SK-N-SH (cell line): ENCODE measurements at regions not wholly inside any gene's neighbourhood (a gene's known extent, or its start where the extent isn't known, plus 50 kb on each side); places are given as distances from the start of the nearest gene placed in this dataset.

Experiments used
- CTCF ChIA-PET: fragments of 300-600, 350-600 bp; formaldehyde crosslinking; extraction: SDS; loops from one replicate; lab custom pipeline; 2021; lab: Yijun Ruan, JAX
- POLR2A ChIA-PET: fragments of 350-600 bp; sonication (Branson Sonifier 250); formaldehyde crosslinking; extraction: SDS; loops from one replicate; lab custom pipeline; 2020; ENCODE audit warnings: antibody characterized with exemption, inconsistent platforms; lab: Yijun Ruan, JAX
- DNase-seq: peaks from one replicate; pipeline ENCODE4 v3.0.0; 2012
- H2AFZ ChIP-seq: fragments of 200-600 bp; sonication (generic); 2 replicates; pipeline ENCODE4 v1.8.1; 2016; ENCODE audit warnings: antibody characterized with exemption, mild to moderate bottlenecking, low read depth
- H3F3A ChIP-seq: fragments of 200-600 bp; sonication (generic); replicated peaks from 2 replicates; pipeline ENCODE3; 2016; ENCODE audit warnings: antibody characterized with exemption, mild to moderate bottlenecking; ENCODE audit not compliant: insufficient read depth
- H3K27ac ChIP-seq, 2 experiments: fragments of 200-500 bp in 1 of 2; fragments of 200-600 bp in 1 of 2; sonication (Bioruptor generic) in 1 of 2; sonication (generic), shearing (Covaris generic) in 1 of 2; 2 replicates each; pipeline versions ENCODE4 v1.5.1 to v1.6.1; 2014 to 2016; ENCODE audit warnings: low read depth in 2 of 2, inconsistent platforms in 1 of 2, low read length in 1 of 2, mild to moderate bottlenecking in 1 of 2, mixed read lengths in 1 of 2
- H3K27me3 ChIP-seq: fragments of 200-600 bp; sonication (generic), shearing (Covaris generic); 2 replicates; pipeline ENCODE4 v1.6.1; 2016; ENCODE audit warnings: mixed run types; ENCODE audit not compliant: insufficient read depth
- H3K36me3 ChIP-seq, 2 experiments: fragments of 200-500 bp in 1 of 2; fragments of 200-600 bp in 1 of 2; sonication (Bioruptor generic) in 1 of 2; sonication (generic) in 1 of 2; replicated peaks in 1 of 2; 2 replicates each; pipeline versions ENCODE3 to v1.5.1; 2014 to 2016; ENCODE audit warnings: low read length in 1 of 2, mild to moderate bottlenecking in 1 of 2; ENCODE audit not compliant: insufficient read depth in 2 of 2, control insufficient read depth in 1 of 2
- H3K4me1 ChIP-seq, 2 experiments: fragments of 200-500 bp in 1 of 2; fragments of 200-600 bp in 1 of 2; sonication (Bioruptor generic) in 1 of 2; sonication (generic), shearing (Covaris generic) in 1 of 2; 2 replicates each; pipeline versions ENCODE4 v1.5.1 to v1.6.1; 2014 to 2016; ENCODE audit warnings: low read depth in 1 of 2, low read length in 1 of 2, mixed run types in 1 of 2; ENCODE audit not compliant: insufficient read depth in 2 of 2, control insufficient read depth in 1 of 2
- H3K4me2 ChIP-seq: fragments of 200-600 bp; sonication (generic), shearing (Covaris generic); 2 replicates; pipeline ENCODE4 v1.6.1; 2017; ENCODE audit warnings: mixed run types
- H3K4me3 ChIP-seq, 2 experiments: fragments of 200-500 bp in 1 of 2; fragments of 200-600 bp in 1 of 2; sonication (Bioruptor generic) in 1 of 2; sonication (generic), shearing (Covaris generic) in 1 of 2; 2 replicates each; pipeline versions ENCODE4 v1.5.1 to v1.8.1; 2014 to 2016; ENCODE audit warnings: low read depth in 2 of 2, inconsistent platforms in 1 of 2, low read length in 1 of 2, mild to moderate bottlenecking in 1 of 2, mixed read lengths in 1 of 2, moderate library complexity in 1 of 2
- H3K79me2 ChIP-seq: fragments of 200-600 bp; sonication (generic); 2 replicates; pipeline ENCODE4 v1.8.1; 2017; ENCODE audit warnings: mild to moderate bottlenecking; ENCODE audit not compliant: insufficient read depth
- H3K9ac ChIP-seq: fragments of 200-600 bp; sonication (generic); 2 replicates; pipeline ENCODE4 v1.6.1; 2017; ENCODE audit warnings: mixed run types
- H3K9me2 ChIP-seq: fragments of 200-600 bp; sonication (generic); 2 replicates; pipeline ENCODE4 v1.6.1; 2017; ENCODE audit warnings: mixed run types
- H3K9me3 ChIP-seq: fragments of 200-600 bp; sonication (generic); 2 replicates; pipeline ENCODE4 v1.6.1; 2017; ENCODE audit warnings: mixed run types, mild to moderate bottlenecking, moderate library complexity
- H4K20me1 ChIP-seq: fragments of 200-600 bp; sonication (generic); 2 replicates; pipeline ENCODE4 v1.6.1; 2017; ENCODE audit warnings: mild to moderate bottlenecking, mixed run types; ENCODE audit not compliant: insufficient read depth
- EP300 ChIP-seq, 2 experiments: IDR thresholded peaks; 2 replicates each; pipeline versions ENCODE4 v1.4.0 to v1.6.1; 2012; ENCODE audit warnings: borderline replicate concordance in 1 of 2, low read depth in 1 of 2, low read length in 1 of 2
- FOSL2 ChIP-seq: IDR thresholded peaks from 2 replicates; pipeline ENCODE4 v1.4.0; 2012; ENCODE audit warnings: low read depth, mild to moderate bottlenecking, moderate library complexity, borderline replicate concordance
- FOXM1 ChIP-seq: IDR thresholded peaks from 2 replicates; pipeline ENCODE4 v1.4.0; 2012; ENCODE audit warnings: low read depth, mild to moderate bottlenecking
- GABPA ChIP-seq: IDR thresholded peaks from 2 replicates; pipeline ENCODE4 v1.4.0; 2012; ENCODE audit warnings: low read depth, mild to moderate bottlenecking
- GATA2 ChIP-seq: sonication (generic); formaldehyde crosslinking; IDR thresholded peaks from 2 replicates; pipeline ENCODE4 v1.5.0; 2020; ENCODE audit warnings: mild to moderate bottlenecking, missing genetic modification reagents
- IRF3 ChIP-seq: fragments of 150-350 bp; IDR thresholded peaks from 2 replicates; pipeline ENCODE4 v1.6.1; 2016; ENCODE audit warnings: mild to moderate bottlenecking, low read depth, low read length
- JUND ChIP-seq: IDR thresholded peaks from 2 replicates; pipeline ENCODE4 v1.4.0; 2012
- MEF2A ChIP-seq: IDR thresholded peaks from 2 replicates; pipeline ENCODE4 v1.4.0; 2012; ENCODE audit warnings: low read depth, borderline replicate concordance
- MXI1 ChIP-seq: IDR thresholded peaks from 2 replicates; pipeline ENCODE4 v1.6.1; 2012; ENCODE audit warnings: mild to moderate bottlenecking, low read depth, low read length, improper control_type of control experiment
- PBX3 ChIP-seq: IDR thresholded peaks from 2 replicates; pipeline ENCODE4; 2012
- RXRA ChIP-seq: IDR thresholded peaks from 2 replicates; pipeline ENCODE4 v1.4.0; 2012; ENCODE audit warnings: low read depth, mild to moderate bottlenecking, borderline replicate concordance
- SMC3 ChIP-seq: IDR thresholded peaks from 2 replicates; pipeline ENCODE4 v1.6.1; 2012; ENCODE audit warnings: low read depth, low read length, improper control_type of control experiment
- TAF1 ChIP-seq: IDR thresholded peaks from 2 replicates; pipeline ENCODE4 v1.6.1; 2012; ENCODE audit warnings: low read depth, mild to moderate bottlenecking, low read length, moderate library complexity, borderline replicate concordance
- TCF12 ChIP-seq: IDR thresholded peaks from 2 replicates; pipeline ENCODE4 v1.4.0; 2012
- TEAD4 ChIP-seq: IDR thresholded peaks from 2 replicates; pipeline ENCODE4 v1.4.0; 2012; ENCODE audit warnings: mild to moderate bottlenecking, borderline replicate concordance; ENCODE audit not compliant: insufficient read depth
- USF1 ChIP-seq: IDR thresholded peaks from 2 replicates; pipeline ENCODE4 v1.4.0; 2012; ENCODE audit warnings: low read depth, borderline replicate concordance
- WGBS: methylation state at CpG from one replicate; pipeline ENCODE4 v1.1.6; 2017; ENCODE audit warnings: low lambda C conversion rate; 5-methylcytosine and 5-hydroxymethylcytosine counted together
- TF ChIP-seq, protein P1 (sequence below): fragments of 200-600 bp; sonication (generic); IDR thresholded peaks from 2 replicates; pipeline ENCODE4 v1.6.1; 2017; ENCODE audit warnings: antibody characterized with exemption, mild to moderate bottlenecking, moderate library complexity
- TF ChIP-seq, protein P2 (sequence below): IDR thresholded peaks from 2 replicates; pipeline ENCODE4 v1.4.0; 2012; ENCODE audit warnings: low read depth

- H4K20me1 ChIP-seq: no peaks in the 10 kb centered on the region
- H3K27me3 ChIP-seq: no peaks in the 10 kb centered on the region
- no peaks in the 10 kb centered on the region for H3K9me3 ChIP-seq
- no peak overlapping the region for H3K4me3 ChIP-seq
- peaks cover 0 to 4% of the 10 kb centered on the region in 2 experiments; a peak in 2 of 4 replicates for H3K4me1 ChIP-seq
- no peak for DNase-seq
- WGBS: 12% methylated on average over 2 of the region's 2 CpGs
- H2AFZ ChIP-seq: no peak overlapping the region
- no peak overlapping the region for H3K27ac ChIP-seq
- no peak for TF ChIP-seq FOXM1
- TF ChIP-seq GABPA: no peak
- no peak for TF ChIP-seq USF1
- TF ChIP-seq MEF2A: no peak
- TF ChIP-seq SMC3: no peak
- no peak for TF ChIP-seq FOSL2
- TF ChIP-seq, protein P1, sequence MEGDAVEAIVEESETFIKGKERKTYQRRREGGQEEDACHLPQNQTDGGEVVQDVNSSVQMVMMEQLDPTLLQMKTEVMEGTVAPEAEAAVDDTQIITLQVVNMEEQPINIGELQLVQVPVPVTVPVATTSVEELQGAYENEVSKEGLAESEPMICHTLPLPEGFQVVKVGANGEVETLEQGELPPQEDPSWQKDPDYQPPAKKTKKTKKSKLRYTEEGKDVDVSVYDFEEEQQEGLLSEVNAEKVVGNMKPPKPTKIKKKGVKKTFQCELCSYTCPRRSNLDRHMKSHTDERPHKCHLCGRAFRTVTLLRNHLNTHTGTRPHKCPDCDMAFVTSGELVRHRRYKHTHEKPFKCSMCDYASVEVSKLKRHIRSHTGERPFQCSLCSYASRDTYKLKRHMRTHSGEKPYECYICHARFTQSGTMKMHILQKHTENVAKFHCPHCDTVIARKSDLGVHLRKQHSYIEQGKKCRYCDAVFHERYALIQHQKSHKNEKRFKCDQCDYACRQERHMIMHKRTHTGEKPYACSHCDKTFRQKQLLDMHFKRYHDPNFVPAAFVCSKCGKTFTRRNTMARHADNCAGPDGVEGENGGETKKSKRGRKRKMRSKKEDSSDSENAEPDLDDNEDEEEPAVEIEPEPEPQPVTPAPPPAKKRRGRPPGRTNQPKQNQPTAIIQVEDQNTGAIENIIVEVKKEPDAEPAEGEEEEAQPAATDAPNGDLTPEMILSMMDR: no peak
- TF ChIP-seq GATA2 (CRISPR knock-in tag): no peak
- TF ChIP-seq PBX3: no peak
- TF ChIP-seq IRF3: no peak
- TF ChIP-seq TCF12: no peak
- TF ChIP-seq EP300 (IDR thresholded peaks at IDR 0.05; ENCODE audit: borderline replicate concordance in 1 of 2, low read depth in 1 of 2, low read length in 1 of 2): no peak
- no peak for TF ChIP-seq TAF1
- no peak for TF ChIP-seq RXRA
- TF ChIP-seq JUND: no peak
- TF ChIP-seq TEAD4: no peak
- TF ChIP-seq, protein P2, sequence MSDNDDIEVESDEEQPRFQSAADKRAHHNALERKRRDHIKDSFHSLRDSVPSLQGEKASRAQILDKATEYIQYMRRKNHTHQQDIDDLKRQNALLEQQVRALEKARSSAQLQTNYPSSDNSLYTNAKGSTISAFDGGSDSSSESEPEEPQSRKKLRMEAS: no peak
- no peak for TF ChIP-seq MXI1
- no peaks in the 10 kb centered on the region for H3K9me2 ChIP-seq
- ChIA-PET POLR2A (no interaction called here), CTCF (interaction anchor here (1.1 kb wide), 1 partner anchor 12 kb away, joined by 4 read pairs; no protein-coding TSS in a partner anchor)
- H3K36me3 ChIP-seq: no peaks in the 10 kb centered on the region
- H3F3A ChIP-seq: no peaks in the 10 kb centered on the region
- no peak overlapping the region for H3K9ac ChIP-seq
- no peak overlapping the region for H3K4me2 ChIP-seq
- no peaks in the 10 kb centered on the region for H3K79me2 ChIP-seq
Observed at GRCh38 chr13:96904232-96904631, 90.0 kb downstream of the OXGR1 start.
